GM12891 (cell line): ENCODE measurements at regions not wholly inside any gene's neighbourhood (a gene's known extent, or its start where the extent isn't known, plus 50 kb on each side); places are given as distances from the start of the nearest gene placed in this dataset.

ENCODE experiments used
- POLR2A ChIP-seq: IDR thresholded peaks from 2 replicates; pipeline ENCODE4 v1.6.1; 2011; ENCODE audit warnings: low read depth, low read length, control low read depth
- POLR2AphosphoS5 ChIP-seq: IDR thresholded peaks from 2 replicates; pipeline ENCODE4 v1.6.1; 2011; ENCODE audit warnings: low read depth, low read length, control low read depth
- SPI1 ChIP-seq: IDR thresholded peaks from 2 replicates; pipeline ENCODE4 v1.6.1; 2011; ENCODE audit warnings: low read depth, low read length, control low read depth
- TAF1 ChIP-seq: IDR thresholded peaks from 2 replicates; pipeline ENCODE4 v1.6.1; 2011; ENCODE audit warnings: low read depth, low read length, control low read depth

DNA sequence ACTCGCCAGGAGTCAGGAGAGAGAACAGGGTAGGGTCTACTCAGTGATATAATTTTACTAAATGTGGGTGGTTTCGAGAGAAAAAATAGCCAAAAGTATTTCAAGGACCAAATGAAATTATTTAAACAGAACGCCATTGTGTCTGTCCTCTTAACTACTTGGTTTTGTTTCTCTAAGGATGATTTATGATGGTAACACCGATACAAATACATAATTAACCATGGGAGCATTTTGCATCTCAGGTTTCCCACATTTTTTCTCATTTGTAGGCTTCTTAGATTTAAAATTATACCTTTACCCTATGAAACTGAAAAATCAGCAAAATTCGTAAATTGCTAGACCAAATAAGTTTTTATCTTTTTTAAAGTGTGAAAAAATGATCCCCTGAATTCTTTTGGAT is 188.2 kb downstream of the ZFP64 start:
- TF ChIP-seq TAF1, result no peak
- no peak for TF ChIP-seq POLR2A
- TF ChIP-seq POLR2AphosphoS5, result no peak
- no peak for TF ChIP-seq SPI1
